ENCODE measurements at regions not wholly inside any gene's neighbourhood (a gene's known extent, or its start where the extent isn't known, plus 50 kb on each side); places are given as distances from the start of the nearest gene placed in this dataset.

GRCh38 chr5:152269533-152269932 lies 135.5 kb downstream of the NMUR2 start:
- FAIRE-seq = no peak

GRCh38 chr5:152264645-152265254 lies 140.3 kb downstream of the NMUR2 start:
- FAIRE-seq (no peak), DNase-seq (ENCODE audit: insufficient read length) (no peak)

More at GRCh38 chr5:152269533-152269932, 135.5 kb downstream of the NMUR2 start:
- DNase-seq (ENCODE audit: insufficient read length) = no peak
- no peak for TF ChIP-seq POLR2AphosphoS5 (IDR thresholded peaks at IDR 0.05; ENCODE audit: low read depth, low read length)
- TF ChIP-seq POLR2A (IDR thresholded peaks at IDR 0.05; ENCODE audit: low read depth, low read length) = no peak
- TF ChIP-seq TAF1 (IDR thresholded peaks at IDR 0.05; ENCODE audit: borderline replicate concordance, low read depth, low read length) = no peak

GRCh38 chr5:152262667-152263066 lies 142.4 kb downstream of the NMUR2 start:
- no peak for FAIRE-seq
- TF ChIP-seq POLR2AphosphoS5 (IDR thresholded peaks at IDR 0.05; ENCODE audit: low read depth, low read length) (no peak), TAF1 (IDR thresholded peaks at IDR 0.05; ENCODE audit: borderline replicate concordance, low read depth, low read length) (no peak), POLR2A (IDR thresholded peaks at IDR 0.05; ENCODE audit: low read depth, low read length) (no peak)

More at GRCh38 chr5:152264645-152265254, 140.3 kb downstream of the NMUR2 start:
- no peak for TF ChIP-seq TAF1 (IDR thresholded peaks at IDR 0.05; ENCODE audit: borderline replicate concordance, low read depth, low read length)
- no peak for TF ChIP-seq POLR2A (IDR thresholded peaks at IDR 0.05; ENCODE audit: low read depth, low read length)
- TF ChIP-seq POLR2AphosphoS5 (IDR thresholded peaks at IDR 0.05; ENCODE audit: low read depth, low read length) = no peak

GRCh38 chr5:152260940-152261339 lies 144.1 kb downstream of the NMUR2 start:
- no peak for FAIRE-seq
- no peak for TF ChIP-seq POLR2AphosphoS5 (IDR thresholded peaks at IDR 0.05; ENCODE audit: low read depth, low read length)
- no peak for TF ChIP-seq TAF1 (IDR thresholded peaks at IDR 0.05; ENCODE audit: borderline replicate concordance, low read depth, low read length)
- TF ChIP-seq POLR2A (IDR thresholded peaks at IDR 0.05; ENCODE audit: low read depth, low read length) = no peak

More at GRCh38 chr5:152262667-152263066, 142.4 kb downstream of the NMUR2 start:
- no peak for DNase-seq (ENCODE audit: insufficient read length)

GRCh38 chr5:152259702-152260101 lies 145.4 kb downstream of the NMUR2 start:
- TF ChIP-seq POLR2AphosphoS5 (IDR thresholded peaks at IDR 0.05; ENCODE audit: low read depth, low read length) (no peak), POLR2A (IDR thresholded peaks at IDR 0.05; ENCODE audit: low read depth, low read length) (no peak), TAF1 (IDR thresholded peaks at IDR 0.05; ENCODE audit: borderline replicate concordance, low read depth, low read length) (no peak)
- FAIRE-seq (no peak), DNase-seq (ENCODE audit: insufficient read length) (no peak)

More at GRCh38 chr5:152260940-152261339, 144.1 kb downstream of the NMUR2 start:
- DNase-seq (ENCODE audit: insufficient read length) = no peak

- no peak for TF ChIP-seq POLR2A (IDR thresholded peaks at IDR 0.05; ENCODE audit: low read depth, low read length)
- TF ChIP-seq TAF1 (IDR thresholded peaks at IDR 0.05; ENCODE audit: borderline replicate concordance, low read depth, low read length) = no peak
- no peak for TF ChIP-seq POLR2AphosphoS5 (IDR thresholded peaks at IDR 0.05; ENCODE audit: low read depth, low read length)
- DNase-seq (ENCODE audit: insufficient read length) (no peak), FAIRE-seq (no peak)
Observed at GRCh38 chr5:152256580-152256979, 148.5 kb downstream of the NMUR2 start.

- no peak for FAIRE-seq
- no peak for DNase-seq (ENCODE audit: insufficient read length)
- TF ChIP-seq POLR2AphosphoS5 (IDR thresholded peaks at IDR 0.05; ENCODE audit: low read depth, low read length) = no peak
- TF ChIP-seq POLR2A (IDR thresholded peaks at IDR 0.05; ENCODE audit: low read depth, low read length) = no peak
- no peak for TF ChIP-seq TAF1 (IDR thresholded peaks at IDR 0.05; ENCODE audit: borderline replicate concordance, low read depth, low read length)
Observed at GRCh38 chr5:152255411-152255810, 149.7 kb downstream of the NMUR2 start.

- DNase-seq (ENCODE audit: insufficient read length) (no peak), FAIRE-seq (no peak)
- TF ChIP-seq TAF1 (IDR thresholded peaks at IDR 0.05; ENCODE audit: borderline replicate concordance, low read depth, low read length) (no peak), POLR2A (IDR thresholded peaks at IDR 0.05; ENCODE audit: low read depth, low read length) (no peak), POLR2AphosphoS5 (IDR thresholded peaks at IDR 0.05; ENCODE audit: low read depth, low read length) (no peak)
Observed at GRCh38 chr5:152247850-152248385, 157.2 kb downstream of the NMUR2 start.

GRCh38 chr5:152246401-152246800 lies 158.7 kb downstream of the NMUR2 start:
- no peak for TF ChIP-seq TAF1 (IDR thresholded peaks at IDR 0.05; ENCODE audit: borderline replicate concordance, low read depth, low read length)
- TF ChIP-seq POLR2AphosphoS5 (IDR thresholded peaks at IDR 0.05; ENCODE audit: low read depth, low read length) = no peak
- no peak for TF ChIP-seq POLR2A (IDR thresholded peaks at IDR 0.05; ENCODE audit: low read depth, low read length)
- FAIRE-seq = no peak
- no peak for DNase-seq (ENCODE audit: insufficient read length)

GRCh38 chr5:152237531-152237930 lies 167.5 kb downstream of the NMUR2 start:
- DNase-seq (ENCODE audit: insufficient read length) = no peak
- TF ChIP-seq POLR2AphosphoS5 (IDR thresholded peaks at IDR 0.05; ENCODE audit: low read depth, low read length) (no peak), POLR2A (IDR thresholded peaks at IDR 0.05; ENCODE audit: low read depth, low read length) (no peak), TAF1 (IDR thresholded peaks at IDR 0.05; ENCODE audit: borderline replicate concordance, low read depth, low read length) (no peak)
- FAIRE-seq = no peak

- DNase-seq (ENCODE audit: insufficient read length) (no peak), FAIRE-seq (no peak)
- no peak for TF ChIP-seq TAF1 (IDR thresholded peaks at IDR 0.05; ENCODE audit: borderline replicate concordance, low read depth, low read length)
- TF ChIP-seq POLR2AphosphoS5 (IDR thresholded peaks at IDR 0.05; ENCODE audit: low read depth, low read length) = no peak
- no peak for TF ChIP-seq POLR2A (IDR thresholded peaks at IDR 0.05; ENCODE audit: low read depth, low read length)
Observed at GRCh38 chr5:152226191-152226590, 178.9 kb downstream of the NMUR2 start.
